ENCODE measurements at regions not wholly inside any gene's neighbourhood (a gene's known extent, or its start where the extent isn't known, plus 50 kb on each side); places are given as distances from the start of the nearest gene placed in this dataset.

DNA sequence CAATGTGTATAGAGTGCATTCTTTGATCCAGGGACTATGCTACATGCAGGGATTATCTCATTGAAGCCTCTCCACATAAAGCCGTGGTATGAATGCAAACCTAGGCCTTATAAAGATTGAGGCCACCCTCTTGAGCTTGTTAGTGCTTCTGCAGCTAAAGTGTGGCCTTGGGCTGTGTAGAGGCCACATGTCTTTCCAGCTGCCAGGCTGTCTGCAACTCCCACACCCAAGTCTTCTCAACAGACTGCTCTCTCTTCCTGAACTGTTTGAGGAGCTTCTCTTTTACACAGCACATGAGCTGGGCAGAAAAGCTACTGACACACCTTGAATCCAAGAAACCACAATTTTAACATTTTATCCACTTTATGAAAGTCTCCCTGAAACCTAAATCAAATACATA lies 119.2 kb upstream of the MEX3C start:
- Histone ChIP-seq H3K36me3 (no peaks in the 10 kb centered on the region), H3K9me3 (no peaks in the 10 kb centered on the region), H3K27ac (replicated peaks in 1 of 4) (no peak overlapping the region), H3K4me3 (no peak overlapping the region), H3K27me3 (no peaks in the 10 kb centered on the region), H3K4me1 (no peaks in the 10 kb centered on the region)
- TF ChIP-seq POLR2AphosphoS5 (IDR thresholded peaks at IDR 0.05) (no peak), EP300 (IDR thresholded peaks at IDR 0.05) (no peak), POLR2A (IDR thresholded peaks at IDR 0.05; ENCODE audit: low read depth) (no peak)
- TF ChIP-seq, protein P1, sequence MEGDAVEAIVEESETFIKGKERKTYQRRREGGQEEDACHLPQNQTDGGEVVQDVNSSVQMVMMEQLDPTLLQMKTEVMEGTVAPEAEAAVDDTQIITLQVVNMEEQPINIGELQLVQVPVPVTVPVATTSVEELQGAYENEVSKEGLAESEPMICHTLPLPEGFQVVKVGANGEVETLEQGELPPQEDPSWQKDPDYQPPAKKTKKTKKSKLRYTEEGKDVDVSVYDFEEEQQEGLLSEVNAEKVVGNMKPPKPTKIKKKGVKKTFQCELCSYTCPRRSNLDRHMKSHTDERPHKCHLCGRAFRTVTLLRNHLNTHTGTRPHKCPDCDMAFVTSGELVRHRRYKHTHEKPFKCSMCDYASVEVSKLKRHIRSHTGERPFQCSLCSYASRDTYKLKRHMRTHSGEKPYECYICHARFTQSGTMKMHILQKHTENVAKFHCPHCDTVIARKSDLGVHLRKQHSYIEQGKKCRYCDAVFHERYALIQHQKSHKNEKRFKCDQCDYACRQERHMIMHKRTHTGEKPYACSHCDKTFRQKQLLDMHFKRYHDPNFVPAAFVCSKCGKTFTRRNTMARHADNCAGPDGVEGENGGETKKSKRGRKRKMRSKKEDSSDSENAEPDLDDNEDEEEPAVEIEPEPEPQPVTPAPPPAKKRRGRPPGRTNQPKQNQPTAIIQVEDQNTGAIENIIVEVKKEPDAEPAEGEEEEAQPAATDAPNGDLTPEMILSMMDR (IDR thresholded peaks at IDR 0.05), result no peak
- no peak for DNase-seq (ENCODE audit: extremely low spot score)
- 100% methylated on average over 1 of the region's 1 CpG for WGBS
- intact Hi-C loops (cut with DNase I), result no loop called here

DNA sequence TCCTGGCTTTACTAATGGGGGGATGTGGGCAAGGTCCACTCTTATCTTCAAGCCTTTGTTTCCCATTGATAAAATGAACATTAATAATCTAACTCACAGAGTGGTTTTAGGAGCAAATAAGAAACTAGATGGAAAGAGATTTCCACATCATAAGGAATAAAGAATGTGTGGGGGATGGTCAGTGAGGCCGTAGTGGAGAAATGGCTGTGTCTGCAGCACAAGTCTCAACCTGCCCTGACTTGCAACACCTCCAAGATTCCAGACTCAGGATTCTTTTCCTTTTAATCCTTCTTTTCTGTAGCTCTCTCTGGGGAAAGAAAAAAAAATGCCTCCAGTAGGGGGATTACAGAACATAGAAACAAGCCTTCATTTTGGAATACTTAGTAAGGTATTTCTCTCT lies 124.2 kb upstream of the MEX3C start:
- intact Hi-C loops (cut with DNase I), result no loop called here
- no peaks in the 10 kb centered on the region for H3K9me3 ChIP-seq
- 59% methylated on average over 1 of the region's 1 CpG for WGBS
- H3K27me3 ChIP-seq, result no peaks in the 10 kb centered on the region
- H3K36me3 ChIP-seq, result no peaks in the 10 kb centered on the region
- no peaks in the 10 kb centered on the region for H3K4me1 ChIP-seq
- no peak for DNase-seq (ENCODE audit: extremely low spot score)
- no peak for TF ChIP-seq POLR2A (IDR thresholded peaks at IDR 0.05; ENCODE audit: low read depth)
- no peak overlapping the region for H3K4me3 ChIP-seq
- no peak overlapping the region for H3K27ac ChIP-seq (replicated peaks in 1 of 4)

DNA sequence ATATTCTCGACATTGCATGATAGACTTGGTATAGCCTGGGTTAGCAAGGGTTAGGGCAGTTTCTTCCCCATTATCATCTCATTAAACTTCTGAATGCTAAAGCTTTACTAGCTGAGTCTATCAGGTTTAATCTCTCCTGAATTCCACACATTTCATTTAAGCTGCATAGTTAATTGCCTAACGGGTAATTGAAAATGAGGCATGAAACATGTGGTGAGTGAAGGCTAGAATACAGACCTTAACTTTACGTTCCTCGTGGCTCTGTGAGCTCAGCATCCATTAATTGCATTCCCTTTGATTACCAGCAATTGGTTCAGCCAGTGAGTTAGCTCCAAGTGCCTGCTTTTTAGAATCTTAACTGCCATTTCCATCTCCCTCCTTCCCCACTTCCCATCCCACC lies 126.5 kb upstream of the MEX3C start:
- no peak overlapping the region for H3K27ac ChIP-seq (replicated peaks in 1 of 4)
- TF ChIP-seq POLR2A (IDR thresholded peaks at IDR 0.05; ENCODE audit: low read depth) (no peak), POLR2AphosphoS5 (IDR thresholded peaks at IDR 0.05) (no peak), EP300 (IDR thresholded peaks at IDR 0.05) (no peak)
- TF ChIP-seq, protein P1 (IDR thresholded peaks at IDR 0.05), result no peak
- WGBS, result 85% methylated on average over 4 of the region's 4 CpGs
- no peaks in the 10 kb centered on the region for H3K36me3 ChIP-seq
- H3K4me1 ChIP-seq, result no peaks in the 10 kb centered on the region
- no peaks in the 10 kb centered on the region for H3K9me3 ChIP-seq
- intact Hi-C loops (cut with DNase I), result no loop called here
- no peak overlapping the region for H3K4me3 ChIP-seq
- DNase-seq (ENCODE audit: extremely low spot score), result no peak
- no peaks in the 10 kb centered on the region for H3K27me3 ChIP-seq

DNA sequence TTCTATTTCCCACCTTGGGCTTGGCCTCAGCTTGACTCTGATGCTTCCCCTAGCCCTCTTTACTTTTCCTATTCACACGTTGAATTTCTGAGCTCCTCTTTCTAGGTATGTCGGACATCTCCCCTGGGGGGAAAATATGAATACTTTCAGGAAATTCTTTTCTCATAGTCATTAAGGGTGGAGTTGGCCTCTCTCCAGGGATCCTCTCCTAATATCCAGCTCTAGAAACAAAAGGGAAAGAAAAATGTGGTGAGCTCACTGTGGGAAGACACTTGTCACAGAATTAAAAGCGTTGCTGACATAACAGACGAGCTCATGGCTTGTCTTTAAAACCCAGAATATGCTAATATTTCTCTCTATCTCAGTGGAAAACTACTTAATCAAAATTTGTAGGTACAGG lies 132.7 kb upstream of the MEX3C start:
- Histone ChIP-seq H3K4me3 (no peak overlapping the region), H3K27ac (replicated peaks in 1 of 4) (no peak overlapping the region), H3K4me1 (no peaks in the 10 kb centered on the region), H3K36me3 (no peaks in the 10 kb centered on the region), H3K9me3 (no peaks in the 10 kb centered on the region), H3K27me3 (no peaks in the 10 kb centered on the region)
- intact Hi-C loops (cut with DNase I), result no loop called here
- WGBS, result 34% methylated on average over 4 of the region's 4 CpGs
- TF ChIP-seq, protein P1 (IDR thresholded peaks at IDR 0.05), result no peak
- TF ChIP-seq POLR2AphosphoS5 (IDR thresholded peaks at IDR 0.05) (no peak), POLR2A (IDR thresholded peaks at IDR 0.05; ENCODE audit: low read depth) (no peak), EP300 (IDR thresholded peaks at IDR 0.05) (no peak)
- no peak for DNase-seq (ENCODE audit: extremely low spot score)

DNA sequence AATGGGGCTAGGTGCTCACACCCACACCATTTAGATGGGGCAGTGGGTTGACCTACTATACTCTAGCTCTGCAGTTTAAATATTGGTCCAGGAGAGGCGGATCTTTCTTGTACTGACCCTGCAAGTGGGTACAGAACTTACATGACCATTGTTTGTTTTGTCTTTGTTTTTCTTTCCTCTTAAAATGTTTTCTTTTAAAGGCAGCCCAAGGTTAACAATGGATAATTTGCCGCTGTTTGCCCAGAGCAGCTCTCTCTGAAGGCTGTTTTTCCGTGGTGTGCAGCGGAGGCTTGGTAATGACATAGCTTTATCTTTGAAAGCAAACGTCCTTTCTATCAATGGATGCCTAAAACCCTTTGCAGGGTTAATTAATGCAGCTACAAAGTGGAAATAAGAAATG lies 133.3 kb upstream of the MEX3C start:
- H3K4me3 ChIP-seq, result no peak overlapping the region
- no peaks in the 10 kb centered on the region for H3K4me1 ChIP-seq
- 82% methylated on average over 5 of the region's 5 CpGs for WGBS
- H3K27me3 ChIP-seq, result no peaks in the 10 kb centered on the region
- intact Hi-C loops (cut with DNase I), result no loop called here
- no peak for DNase-seq (ENCODE audit: extremely low spot score)
- H3K9me3 ChIP-seq, result no peaks in the 10 kb centered on the region
- H3K27ac ChIP-seq (replicated peaks in 1 of 4), result no peak overlapping the region
- TF ChIP-seq POLR2AphosphoS5 (IDR thresholded peaks at IDR 0.05) (no peak), EP300 (IDR thresholded peaks at IDR 0.05) (no peak), POLR2A (IDR thresholded peaks at IDR 0.05; ENCODE audit: low read depth) (no peak)
- TF ChIP-seq, protein P1 (IDR thresholded peaks at IDR 0.05), result no peak
- H3K36me3 ChIP-seq, result no peaks in the 10 kb centered on the region

All from esophagus muscularis mucosa (tissue), 4 donors.